WI38 (cell line): ENCODE measurements at regions not wholly inside any gene's neighbourhood (a gene's known extent, or its start where the extent isn't known, plus 50 kb on each side); places are given as distances from the start of the nearest gene placed in this dataset.
"Not testable (repeated sequence)": the region's sequence is repeated elsewhere in the genome, so short reads cannot be mapped to it uniquely, and the experiment has no call there.

ENCODE experiments used
- H3K4me3 ChIP-seq: 2 replicates; pipeline ENCODE4 v1.5.1; 2011; ENCODE audit warnings: low read depth, mild to moderate bottlenecking, control low read depth, low read length
- CTCF ChIP-seq: IDR thresholded peaks from 2 replicates; pipeline ENCODE4 v1.5.1; 2012; ENCODE audit warnings: low read depth, mild to moderate bottlenecking, control low read depth, low read length

DNA sequence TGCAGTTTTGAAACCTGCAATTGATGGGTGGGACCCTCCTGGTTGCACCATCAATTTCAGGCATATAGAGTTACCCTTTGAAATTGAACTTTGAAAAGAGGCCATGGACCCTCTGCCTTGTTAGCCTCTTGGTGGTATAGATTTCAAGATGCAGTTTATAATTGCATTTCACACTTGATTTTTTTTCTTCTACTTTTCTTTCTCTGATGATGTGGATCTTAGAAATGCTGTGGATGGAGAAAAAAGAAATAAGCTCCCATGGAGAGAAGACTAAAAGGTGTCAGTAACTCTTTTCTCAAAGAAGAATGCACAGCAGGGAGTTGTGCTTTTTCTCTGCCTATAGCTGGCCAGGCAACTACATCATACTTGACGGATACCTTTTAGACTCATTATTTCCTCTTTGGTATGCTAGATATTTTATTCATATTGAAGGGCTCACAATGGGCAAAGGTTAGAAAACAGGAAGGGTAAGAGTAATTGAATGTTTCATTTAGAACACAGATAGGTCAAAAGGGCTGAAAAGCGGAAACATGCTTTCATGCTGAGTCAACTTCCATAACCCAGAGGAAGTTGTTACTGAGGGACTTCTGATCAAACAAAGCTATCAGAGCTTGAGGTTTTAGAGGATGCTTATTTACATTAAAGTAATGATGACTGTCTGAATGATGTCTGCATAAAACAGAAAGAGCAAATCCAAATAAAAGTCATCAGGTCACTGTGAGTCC, 773.2 kb upstream of the LRRN3 start:
- no peak for TF ChIP-seq CTCF
- H3K4me3 ChIP-seq, result no peak overlapping the region

GRCh38 chr7:110320285-110320684, 770.6 kb upstream of the LRRN3 start:
- not testable (repeated sequence) for H3K4me3 ChIP-seq

DNA sequence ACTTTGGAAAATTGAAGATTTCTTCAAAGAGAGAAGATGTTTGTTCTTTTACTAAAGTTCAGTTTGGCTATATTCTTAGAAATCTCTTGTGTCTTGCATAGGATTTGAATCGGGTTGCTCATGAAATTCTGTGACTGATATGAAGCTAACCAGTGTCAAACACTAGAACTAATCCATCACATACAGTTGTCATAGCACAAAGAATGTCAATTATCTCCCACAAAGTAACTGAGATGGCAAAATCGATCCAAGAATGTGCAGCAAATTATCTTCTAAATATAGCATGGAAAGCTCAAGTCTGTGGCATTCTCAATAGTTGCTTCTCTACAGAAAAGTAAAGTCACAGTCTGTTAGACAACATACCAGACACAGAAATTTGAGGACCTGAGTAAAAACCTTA, 768.1 kb upstream of the LRRN3 start:
- no peak overlapping the region for H3K4me3 ChIP-seq
- no peak for TF ChIP-seq CTCF

- H3K4me3 ChIP-seq, result no peak overlapping the region
- TF ChIP-seq CTCF, result no peak
These were observed 764.0 kb upstream of the LRRN3 start for GRCh38 chr7:110326966-110327365.

DNA sequence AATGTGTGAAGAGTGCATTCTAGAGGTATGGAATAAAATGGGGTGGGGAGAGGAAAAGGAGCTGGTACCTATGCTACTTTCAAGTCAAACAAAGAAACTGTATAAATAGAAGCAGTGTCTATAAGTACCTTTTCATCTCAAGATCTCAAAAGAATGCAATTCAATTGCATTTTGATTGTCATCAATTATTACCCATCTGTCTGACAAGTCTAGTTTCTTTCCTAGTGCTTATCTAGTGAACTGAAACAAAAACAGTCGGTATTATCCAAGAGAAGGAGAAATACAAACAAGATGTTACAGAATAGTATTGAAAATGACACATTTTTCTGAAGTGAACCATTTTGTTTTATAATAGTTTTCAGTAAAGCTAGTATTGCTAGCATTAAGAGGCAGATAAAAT, 754.5 kb upstream of the LRRN3 start:
- no peak overlapping the region for H3K4me3 ChIP-seq
- no peak for TF ChIP-seq CTCF

GRCh38 chr7:110337646-110338045, 753.3 kb upstream of the LRRN3 start:
- no peak overlapping the region for H3K4me3 ChIP-seq
- TF ChIP-seq CTCF, result no peak

GRCh38 chr7:110347081-110347480, 743.8 kb upstream of the LRRN3 start:
- no peak overlapping the region for H3K4me3 ChIP-seq
- no peak for TF ChIP-seq CTCF

- no peak for TF ChIP-seq CTCF
- no peak overlapping the region for H3K4me3 ChIP-seq
These were observed 734.5 kb upstream of the LRRN3 start for GRCh38 chr7:110356438-110356837.
